Naive B cell (primary cell): ENCODE measurements at regions not wholly inside any gene's neighbourhood (a gene's known extent, or its start where the extent isn't known, plus 50 kb on each side); places are given as distances from the start of the nearest gene placed in this dataset.
"Not testable (repeated sequence)": the region's sequence is repeated elsewhere in the genome, so short reads cannot be mapped to it uniquely, and the experiment has no call there.

ENCODE experiments used
- ATAC-seq, 2 donors: fragments of 150-1000 bp; cut with Tn5 transposase; 2 replicates each; pipeline ENCODE4 v1.10.0; 2021; ENCODE audit warnings: low read depth in 2 of 2, mild to moderate bottlenecking in 2 of 2, moderate library complexity in 2 of 2
- DNase-seq: peaks from one replicate; pipeline ENCODE4 v3.0.0; 2022
- H3K27ac Mint-ChIP-seq, 6 donors: one replicate each; pipeline ENCODE4 v1.8.0; 2020 to 2022; ENCODE audit warnings: mild to moderate bottlenecking in 6 of 6, mixed read lengths in 6 of 6, moderate library complexity in 5 of 6, inconsistent platforms in 2 of 6
- H3K27me3 Mint-ChIP-seq, 3 donors: one replicate each; pipeline ENCODE4 v1.8.0; 2021 to 2022; ENCODE audit warnings: mixed read lengths in 3 of 3, mild to moderate bottlenecking in 1 of 3
- H3K36me3 Mint-ChIP-seq, 2 donors: one replicate each; pipeline ENCODE4 v1.8.0; 2020 to 2022; ENCODE audit warnings: mixed read lengths in 2 of 2, inconsistent platforms in 1 of 2, mild to moderate bottlenecking in 1 of 2
- H3K4me1 Mint-ChIP-seq, 3 donors: one replicate each; pipeline ENCODE4 v1.8.0; 2020 to 2022; ENCODE audit warnings: mixed read lengths in 3 of 3, inconsistent platforms in 1 of 3, mild to moderate bottlenecking in 1 of 3, moderate library complexity in 1 of 3
- H3K4me3 Mint-ChIP-seq, 8 donors: one replicate each; pipeline ENCODE4 v1.8.0; 2020 to 2022; ENCODE audit warnings: mild to moderate bottlenecking in 8 of 8, mixed read lengths in 8 of 8, moderate library complexity in 8 of 8, inconsistent platforms in 2 of 8
- H3K9me3 Mint-ChIP-seq, 7 donors: one replicate each; pipeline ENCODE4 v1.8.0; 2020 to 2022; ENCODE audit warnings: mixed read lengths in 7 of 7, mild to moderate bottlenecking in 5 of 7, inconsistent platforms in 2 of 7, moderate library complexity in 1 of 7

DNA sequence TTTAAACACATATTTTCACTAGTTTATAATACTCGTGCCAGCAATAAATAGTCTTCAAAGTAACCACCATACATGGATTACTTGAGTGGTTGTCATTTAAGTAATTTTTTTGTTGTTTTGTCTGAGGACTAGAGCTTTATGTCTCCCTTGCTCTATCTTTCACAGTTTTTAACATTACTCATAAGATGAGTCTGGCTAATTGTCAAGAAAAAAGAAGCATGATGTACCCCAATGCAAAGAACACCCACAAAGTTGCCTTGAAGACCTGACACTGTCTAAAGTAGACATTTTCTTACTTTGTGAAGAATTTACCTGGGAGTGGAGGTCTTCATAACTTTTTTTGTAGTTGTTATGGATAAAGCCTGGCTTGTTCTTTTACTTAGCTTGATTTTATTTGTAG is 210.4 kb upstream of the BRINP3 start:
- Mint-ChIP-seq H3K4me3 (no peak overlapping the region), H3K36me3 (no peaks in the 10 kb centered on the region), H3K9me3 (peaks cover 0 to 17% (median 3%) of the 10 kb centered on the region in 7 donors), H3K27ac (no peak overlapping the region), H3K27me3 (no peaks in the 10 kb centered on the region), H3K4me1 (no peaks in the 10 kb centered on the region)
- DNase-seq = no peak
- ATAC-seq = no peak

DNA sequence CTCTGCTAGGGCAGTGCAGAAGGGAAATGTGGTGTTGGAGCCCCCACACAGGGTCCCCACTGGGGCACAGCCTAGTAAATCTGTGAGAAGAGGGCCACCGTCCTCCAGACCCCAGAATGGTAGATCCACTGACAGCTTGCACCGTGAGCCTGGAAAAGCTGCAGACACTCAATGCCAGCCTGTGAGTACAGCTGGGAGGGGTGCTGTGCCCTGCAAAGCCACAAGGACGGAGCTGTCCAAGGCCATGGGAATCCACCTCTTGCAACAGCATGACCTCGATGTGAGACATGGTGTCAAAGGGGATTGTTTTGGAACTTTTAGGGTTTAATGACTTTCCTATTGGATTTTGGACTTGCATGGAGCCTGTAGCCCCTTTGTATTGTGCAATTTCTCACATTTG is 220.8 kb upstream of the BRINP3 start:
- not testable (repeated sequence) for H3K27ac Mint-ChIP-seq, H3K36me3 Mint-ChIP-seq, H3K9me3 Mint-ChIP-seq, H3K4me1 Mint-ChIP-seq, H3K4me3 Mint-ChIP-seq, DNase-seq, H3K27me3 Mint-ChIP-seq, ATAC-seq

DNA sequence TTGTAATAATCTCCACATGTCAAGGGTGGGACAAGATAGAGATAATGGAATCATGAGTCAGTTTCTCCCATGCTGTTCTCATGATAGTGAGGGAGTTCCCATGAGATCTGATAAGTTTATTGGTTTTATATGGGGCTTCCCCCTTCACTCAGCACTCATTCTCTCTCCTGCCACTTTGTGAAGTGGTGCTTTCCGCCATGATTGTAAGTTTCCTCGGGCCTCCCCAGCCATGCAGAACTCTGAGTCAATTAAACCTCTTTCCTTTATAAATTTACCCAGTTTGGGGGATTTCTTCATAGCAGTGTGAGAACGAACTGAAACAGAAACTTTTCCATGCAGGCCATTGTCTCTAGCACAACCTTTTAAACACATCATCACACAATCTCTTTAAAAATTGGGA is 221.5 kb upstream of the BRINP3 start:
- Mint-ChIP-seq H3K4me3 (no peak overlapping the region), H3K27ac (no peak overlapping the region), H3K27me3 (no peaks in the 10 kb centered on the region), H3K4me1 (no peaks in the 10 kb centered on the region), H3K9me3 (peaks cover 0 to 7% (median 5%) of the 10 kb centered on the region in 7 donors), H3K36me3 (no peaks in the 10 kb centered on the region)
- DNase-seq (no peak), ATAC-seq (no peak)

DNA sequence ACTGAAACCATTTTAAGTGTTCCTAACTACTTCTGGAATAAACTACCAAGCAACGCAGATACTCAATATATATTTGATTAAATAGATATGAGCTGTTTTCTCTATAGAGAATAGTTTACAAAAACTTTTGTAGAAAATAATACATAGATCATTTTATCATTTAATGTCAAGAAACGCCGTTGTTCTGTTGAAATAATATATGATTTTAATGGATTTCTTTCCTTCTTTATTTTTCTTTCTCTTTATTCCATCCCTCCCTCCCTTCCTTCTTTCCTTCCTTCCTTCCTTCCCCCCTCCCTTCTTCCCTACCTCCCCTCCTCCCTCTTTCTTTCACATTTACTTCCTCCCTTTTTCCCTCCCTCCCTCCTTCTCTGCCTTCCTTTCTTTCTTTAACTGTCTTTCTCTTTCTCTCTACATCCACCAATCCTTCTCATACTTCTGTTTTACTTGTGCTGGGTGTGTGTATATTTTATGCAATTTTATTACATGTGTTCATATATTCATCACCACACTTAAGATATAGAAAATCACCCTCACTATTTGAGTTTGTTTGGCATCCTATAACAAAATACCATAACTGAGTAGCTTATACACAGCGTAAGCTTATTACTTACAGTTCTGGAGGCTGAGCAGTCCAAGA is 230.9 kb upstream of the BRINP3 start:
- no peak overlapping the region for H3K27ac Mint-ChIP-seq
- no peaks in the 10 kb centered on the region for H3K27me3 Mint-ChIP-seq
- DNase-seq (no peak), ATAC-seq (no peak)
- no peak overlapping the region for H3K4me3 Mint-ChIP-seq
- no peaks in the 10 kb centered on the region for H3K36me3 Mint-ChIP-seq
- no peaks in the 10 kb centered on the region for H3K4me1 Mint-ChIP-seq
- H3K9me3 Mint-ChIP-seq = peaks cover 0 to 10% (median 0%) of the 10 kb centered on the region in 7 donors

GRCh38 chr1:190711069-190711468 is 233.4 kb upstream of the BRINP3 start:
- no peaks in the 10 kb centered on the region for H3K36me3 Mint-ChIP-seq
- H3K27ac Mint-ChIP-seq = no peak overlapping the region
- ATAC-seq (no peak), DNase-seq (no peak)
- no peak overlapping the region for H3K4me3 Mint-ChIP-seq
- H3K4me1 Mint-ChIP-seq = no peaks in the 10 kb centered on the region
- H3K9me3 Mint-ChIP-seq = peaks cover 0 to 10% (median 0%) of the 10 kb centered on the region in 7 donors
- no peaks in the 10 kb centered on the region for H3K27me3 Mint-ChIP-seq

- H3K27ac Mint-ChIP-seq = no peak overlapping the region
- H3K4me3 Mint-ChIP-seq = no peak overlapping the region
- H3K4me1 Mint-ChIP-seq = no peaks in the 10 kb centered on the region
- H3K9me3 Mint-ChIP-seq = peaks cover 0 to 3% (median 0%) of the 10 kb centered on the region in 7 donors
- DNase-seq (no peak), ATAC-seq (no peak)
- no peaks in the 10 kb centered on the region for H3K27me3 Mint-ChIP-seq
- H3K36me3 Mint-ChIP-seq = no peaks in the 10 kb centered on the region
Measured at GRCh38 chr1:190717055-190717454, 239.4 kb upstream of the BRINP3 start.

GRCh38 chr1:190736971-190737590 is 259.4 kb upstream of the BRINP3 start:
- Mint-ChIP-seq H3K4me3 (no peak overlapping the region), H3K36me3 (no peaks in the 10 kb centered on the region), H3K27me3 (no peaks in the 10 kb centered on the region)

GRCh38 chr1:190738317-190738716 is 260.7 kb upstream of the BRINP3 start:
- no peak for ATAC-seq
- Mint-ChIP-seq H3K4me1 (no peaks in the 10 kb centered on the region), H3K36me3 (no peaks in the 10 kb centered on the region), H3K27me3 (no peaks in the 10 kb centered on the region), H3K27ac (no peak overlapping the region), H3K9me3 (peaks cover 0 to 4% (median 0%) of the 10 kb centered on the region in 7 donors), H3K4me3 (no peak overlapping the region)
- DNase-seq = no peak

More at GRCh38 chr1:190736971-190737590, 259.4 kb upstream of the BRINP3 start:
- no peak for DNase-seq
- no peak overlapping the region for H3K27ac Mint-ChIP-seq
- H3K9me3 Mint-ChIP-seq = peaks cover 0 to 3% (median 0%) of the 10 kb centered on the region in 7 donors
- H3K4me1 Mint-ChIP-seq = no peaks in the 10 kb centered on the region
- ATAC-seq = no peak

DNA sequence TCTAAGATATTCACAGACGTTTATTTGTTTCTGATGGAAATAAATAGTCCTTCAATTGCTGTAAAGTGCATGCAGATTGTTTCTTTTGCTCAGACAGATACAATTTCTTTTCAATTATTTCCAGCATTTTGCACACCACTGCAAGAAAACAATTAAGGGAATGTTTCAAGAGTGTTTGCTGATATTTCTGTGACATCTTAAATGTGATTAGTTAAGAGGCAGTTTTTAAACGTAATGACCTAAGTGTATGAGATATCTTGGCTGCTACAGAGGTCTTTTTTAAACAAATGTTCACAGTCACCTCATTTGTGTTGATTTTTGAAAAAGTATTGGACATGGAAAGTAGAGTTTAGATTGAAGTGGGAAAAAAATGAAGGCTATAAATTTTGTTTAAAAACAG is 262.3 kb upstream of the BRINP3 start:
- H3K36me3 Mint-ChIP-seq = no peaks in the 10 kb centered on the region
- H3K9me3 Mint-ChIP-seq = peaks cover 0 to 8% (median 2%) of the 10 kb centered on the region in 7 donors
- no peak overlapping the region for H3K27ac Mint-ChIP-seq
- H3K27me3 Mint-ChIP-seq = no peaks in the 10 kb centered on the region
- H3K4me3 Mint-ChIP-seq = no peak overlapping the region
- ATAC-seq (no peak), DNase-seq (no peak)
- no peaks in the 10 kb centered on the region for H3K4me1 Mint-ChIP-seq

GRCh38 chr1:190747704-190748103 is 270.0 kb upstream of the BRINP3 start:
- no peaks in the 10 kb centered on the region for H3K4me1 Mint-ChIP-seq
- H3K27me3 Mint-ChIP-seq = no peaks in the 10 kb centered on the region
- peaks cover 0 to 8% (median 0%) of the 10 kb centered on the region in 7 donors for H3K9me3 Mint-ChIP-seq
- no peak overlapping the region for H3K4me3 Mint-ChIP-seq
- H3K36me3 Mint-ChIP-seq = no peaks in the 10 kb centered on the region
- DNase-seq (no peak), ATAC-seq (no peak)
- H3K27ac Mint-ChIP-seq = no peak overlapping the region

- H3K4me1 Mint-ChIP-seq = no peaks in the 10 kb centered on the region
Measured at GRCh38 chr1:190752131-190752530, 274.5 kb upstream of the BRINP3 start.

GRCh38 chr1:190754666-190755065 is 277.0 kb upstream of the BRINP3 start:
- Mint-ChIP-seq H3K27me3 (no peaks in the 10 kb centered on the region), H3K27ac (no peak overlapping the region), H3K9me3 (peaks cover 0 to 1% (median 0%) of the 10 kb centered on the region in 7 donors), H3K4me3 (no peak overlapping the region), H3K4me1 (no peaks in the 10 kb centered on the region), H3K36me3 (no peaks in the 10 kb centered on the region)
- no peak for ATAC-seq
- no peak for DNase-seq

More at GRCh38 chr1:190752131-190752530, 274.5 kb upstream of the BRINP3 start:
- Mint-ChIP-seq H3K27ac (no peak overlapping the region), H3K9me3 (no peaks in the 10 kb centered on the region), H3K4me3 (no peak overlapping the region), H3K36me3 (no peaks in the 10 kb centered on the region), H3K27me3 (no peaks in the 10 kb centered on the region)
- no peak for ATAC-seq
- DNase-seq = no peak

DNA sequence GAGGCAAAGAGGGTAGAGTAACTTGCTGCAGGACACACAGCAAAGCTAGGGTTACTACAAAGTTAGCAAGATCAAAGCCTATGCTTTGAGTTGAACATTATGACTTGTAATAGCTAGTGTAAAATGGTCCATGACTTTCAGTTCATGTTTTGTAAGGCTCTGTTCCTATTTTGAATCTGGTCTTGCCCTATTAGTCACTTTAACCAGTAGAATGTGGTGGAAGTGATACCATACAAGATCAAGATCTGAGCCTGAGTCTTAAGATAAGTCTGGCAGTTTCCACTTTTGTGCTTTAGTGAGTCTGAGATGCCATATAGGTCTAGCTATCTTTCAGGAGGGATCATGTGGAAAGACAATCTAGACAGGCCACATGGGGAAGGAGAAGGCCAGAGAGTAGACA is 282.1 kb upstream of the BRINP3 start:
- H3K4me1 Mint-ChIP-seq = no peaks in the 10 kb centered on the region
- no peak for ATAC-seq
- H3K27ac Mint-ChIP-seq = no peak overlapping the region
- no peaks in the 10 kb centered on the region for H3K36me3 Mint-ChIP-seq
- no peak for DNase-seq
- H3K4me3 Mint-ChIP-seq = no peak overlapping the region
- H3K27me3 Mint-ChIP-seq = no peaks in the 10 kb centered on the region
- H3K9me3 Mint-ChIP-seq = peaks cover 0 to 1% (median 0%) of the 10 kb centered on the region in 7 donors

GRCh38 chr1:190762325-190762724 is 284.7 kb upstream of the BRINP3 start:
- H3K9me3 Mint-ChIP-seq = peaks cover 0 to 1% (median 0%) of the 10 kb centered on the region in 7 donors
- no peaks in the 10 kb centered on the region for H3K36me3 Mint-ChIP-seq
- no peak overlapping the region for H3K27ac Mint-ChIP-seq
- no peak for ATAC-seq
- H3K4me3 Mint-ChIP-seq = no peak overlapping the region
- H3K27me3 Mint-ChIP-seq = no peaks in the 10 kb centered on the region
- no peak for DNase-seq
- no peaks in the 10 kb centered on the region for H3K4me1 Mint-ChIP-seq
